WERI-Rb-1 (cell line): ENCODE measurements at regions not wholly inside any gene's neighbourhood (a gene's known extent, or its start where the extent isn't known, plus 50 kb on each side); places are given as distances from the start of the nearest gene placed in this dataset.
A peak's percentile ranks its signal among the peaks of the same experiment; 100 is the strongest.

ENCODE experiments used
- DNase-seq: peaks from one replicate; pipeline ENCODE4 v3.0.0-alpha.2; 2020
- H3K27ac ChIP-seq: fragments of 250-450 bp; sonication (Bioruptor Pico); 2 replicates; pipeline ENCODE4 v1.5.1; 2020; ENCODE audit warnings: mild to moderate bottlenecking, moderate library complexity
- H3K27me3 ChIP-seq: fragments of 250-450 bp; sonication (Bioruptor Pico); 2 replicates; pipeline ENCODE4 v1.5.1; 2021; ENCODE audit warnings: mild to moderate bottlenecking, low read depth, moderate library complexity; ENCODE audit not compliant: insufficient read depth, severe bottlenecking
- H3K36me3 ChIP-seq: fragments of 250-450 bp; sonication (Bioruptor Pico); 2 replicates; pipeline ENCODE4 v1.5.1; 2020; ENCODE audit warnings: mild to moderate bottlenecking, moderate library complexity
- H3K4me3 ChIP-seq: 2 replicates; pipeline ENCODE4 v1.5.1; 2011; ENCODE audit warnings: low read depth, mild to moderate bottlenecking, control low read depth, low read length
- H3K9me3 ChIP-seq: fragments of 250-450 bp; sonication (Bioruptor Pico); 2 replicates; pipeline ENCODE4 v1.5.1; 2021; ENCODE audit warnings: mild to moderate bottlenecking, moderate library complexity; ENCODE audit not compliant: severe bottlenecking
- TF ChIP-seq, protein P1 (sequence below): IDR thresholded peaks from 2 replicates; pipeline ENCODE4 v1.5.1; 2011; ENCODE audit warnings: low read depth, mild to moderate bottlenecking, control low read depth, inconsistent platforms, low read length

DNA sequence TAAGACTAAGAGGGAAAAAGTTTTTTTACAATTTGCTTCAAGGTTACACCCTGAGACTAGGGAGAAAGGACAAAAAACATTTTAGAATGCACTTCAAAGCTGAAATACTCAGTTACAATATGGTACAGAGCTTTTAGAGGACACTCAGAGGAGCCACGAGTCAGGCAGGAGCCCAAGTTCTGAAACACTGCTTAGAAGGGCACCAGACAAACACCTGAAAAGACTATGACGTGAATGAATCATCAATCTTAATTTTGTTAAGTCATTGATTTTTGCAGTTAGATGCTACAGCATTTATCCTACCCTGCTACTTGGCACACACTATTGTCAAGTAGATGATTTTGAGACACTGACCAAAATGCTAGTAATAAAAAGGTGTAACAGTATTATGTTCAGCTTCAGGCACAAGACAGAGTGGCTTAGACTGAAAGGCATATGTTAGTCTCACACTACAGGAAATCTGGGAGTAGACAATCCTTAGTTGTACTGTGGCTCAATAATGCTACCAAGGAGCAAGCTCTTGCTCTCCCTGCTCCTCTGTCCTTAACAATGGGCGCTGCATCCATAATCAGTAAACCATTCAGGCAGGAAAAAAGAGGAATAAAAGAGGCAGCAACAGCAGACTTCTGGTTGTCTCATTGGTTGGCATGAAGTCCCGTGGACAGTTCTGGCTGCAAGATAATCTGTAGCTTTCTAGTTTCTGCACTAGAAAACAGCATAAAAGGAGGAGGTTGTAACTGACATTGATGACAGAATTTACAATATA, 151.8 kb downstream of the ABCA8 start:
- TF ChIP-seq, protein P1, sequence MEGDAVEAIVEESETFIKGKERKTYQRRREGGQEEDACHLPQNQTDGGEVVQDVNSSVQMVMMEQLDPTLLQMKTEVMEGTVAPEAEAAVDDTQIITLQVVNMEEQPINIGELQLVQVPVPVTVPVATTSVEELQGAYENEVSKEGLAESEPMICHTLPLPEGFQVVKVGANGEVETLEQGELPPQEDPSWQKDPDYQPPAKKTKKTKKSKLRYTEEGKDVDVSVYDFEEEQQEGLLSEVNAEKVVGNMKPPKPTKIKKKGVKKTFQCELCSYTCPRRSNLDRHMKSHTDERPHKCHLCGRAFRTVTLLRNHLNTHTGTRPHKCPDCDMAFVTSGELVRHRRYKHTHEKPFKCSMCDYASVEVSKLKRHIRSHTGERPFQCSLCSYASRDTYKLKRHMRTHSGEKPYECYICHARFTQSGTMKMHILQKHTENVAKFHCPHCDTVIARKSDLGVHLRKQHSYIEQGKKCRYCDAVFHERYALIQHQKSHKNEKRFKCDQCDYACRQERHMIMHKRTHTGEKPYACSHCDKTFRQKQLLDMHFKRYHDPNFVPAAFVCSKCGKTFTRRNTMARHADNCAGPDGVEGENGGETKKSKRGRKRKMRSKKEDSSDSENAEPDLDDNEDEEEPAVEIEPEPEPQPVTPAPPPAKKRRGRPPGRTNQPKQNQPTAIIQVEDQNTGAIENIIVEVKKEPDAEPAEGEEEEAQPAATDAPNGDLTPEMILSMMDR = no peak
- no peak overlapping the region for H3K27ac ChIP-seq

DNA sequence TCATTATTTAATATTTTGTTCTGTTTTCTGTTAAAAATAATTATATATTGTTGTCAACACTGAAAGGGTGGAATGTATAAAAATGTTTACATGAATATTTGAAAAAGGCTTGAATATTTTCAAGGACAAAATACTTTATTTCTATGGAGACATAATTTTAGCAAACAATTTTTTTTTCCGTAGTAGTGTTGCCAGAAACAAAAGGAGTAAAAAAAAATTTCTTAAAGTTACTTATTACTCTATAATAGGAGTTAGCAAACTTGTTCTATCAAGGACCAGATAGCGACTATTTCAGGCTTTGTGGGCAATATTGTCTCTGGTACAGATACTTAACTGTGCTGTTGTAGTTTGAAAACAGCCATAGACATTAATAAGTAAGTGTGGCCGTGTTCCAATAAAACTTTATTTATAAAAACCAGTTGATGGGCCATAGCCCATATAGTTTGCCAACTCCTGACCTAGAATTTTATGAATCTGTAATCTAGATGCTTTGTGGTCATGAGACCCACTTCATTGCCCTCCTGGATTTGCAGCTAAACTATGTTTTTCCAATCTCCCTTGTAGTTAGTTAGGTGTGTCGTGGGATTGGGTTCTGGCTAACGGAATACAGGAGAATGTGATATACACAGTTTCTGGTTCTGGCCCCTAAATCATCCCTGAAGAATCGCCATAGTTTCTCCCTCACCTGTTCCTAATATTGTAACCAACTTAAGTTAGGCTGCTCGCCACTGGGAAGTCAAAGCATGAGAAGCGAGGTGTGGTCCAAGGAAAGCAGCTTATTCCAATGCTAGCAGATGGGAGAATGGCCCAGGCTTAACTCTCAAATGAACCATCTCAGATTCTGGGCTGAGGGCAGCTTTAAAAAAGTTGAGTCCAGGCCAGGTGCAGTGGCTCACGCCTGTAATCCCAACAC, 153.6 kb downstream of the ABCA8 start:
- DNase-seq = peak; percentile 23
- H3K9me3 ChIP-seq = no peaks in the 10 kb centered on the region
- no peaks in the 10 kb centered on the region for H3K36me3 ChIP-seq
- H3K4me3 ChIP-seq = no peak overlapping the region
- no peak overlapping the region for H3K27ac ChIP-seq
- H3K27me3 ChIP-seq = no peaks in the 10 kb centered on the region
- TF ChIP-seq, protein P1 = no peak

More for the DNA sequence above, 151.8 kb downstream of the ABCA8 start:
- DNase-seq = no peak
- no peak overlapping the region for H3K4me3 ChIP-seq
- no peaks in the 10 kb centered on the region for H3K9me3 ChIP-seq
- H3K36me3 ChIP-seq = no peaks in the 10 kb centered on the region
- no peaks in the 10 kb centered on the region for H3K27me3 ChIP-seq

GRCh38 chr17:68800751-68801150, 154.4 kb downstream of the ABCA8 start:
- H3K9me3 ChIP-seq = no peaks in the 10 kb centered on the region
- no peak for DNase-seq
- no peaks in the 10 kb centered on the region for H3K36me3 ChIP-seq
- no peak overlapping the region for H3K4me3 ChIP-seq
- H3K27ac ChIP-seq = no peak overlapping the region
- no peaks in the 10 kb centered on the region for H3K27me3 ChIP-seq
- TF ChIP-seq, protein P1 = no peak

GRCh38 chr17:68794636-68795434, 160.4 kb downstream of the ABCA8 start:
- no peak for DNase-seq
- Histone ChIP-seq H3K36me3 (no peaks in the 10 kb centered on the region), H3K27me3 (no peaks in the 10 kb centered on the region), H3K4me3 (no peak overlapping the region), H3K27ac (no peak overlapping the region), H3K9me3 (no peaks in the 10 kb centered on the region)
- TF ChIP-seq, protein P1 = 0 out of 2 replicates have a peak, but pooled peaks have one; percentile 12

DNA sequence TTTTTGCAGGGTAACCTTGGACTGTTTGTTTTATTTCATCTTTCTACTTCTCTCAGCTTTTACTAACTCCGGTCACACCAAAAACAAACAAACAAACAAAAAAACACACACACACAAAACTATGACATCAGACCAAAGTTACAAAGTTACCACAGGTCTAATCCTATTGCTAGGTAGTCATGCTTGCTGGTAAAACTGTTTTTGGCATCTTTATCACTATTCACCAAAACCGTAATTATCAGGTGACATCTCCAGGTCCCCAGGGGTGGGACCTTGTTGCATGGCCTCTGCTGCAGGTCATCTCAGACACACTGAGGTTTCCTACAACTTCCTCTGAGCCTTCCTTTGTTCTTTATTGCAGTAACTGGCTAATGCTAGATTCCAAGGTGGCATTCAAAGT, 162.3 kb downstream of the ABCA8 start:
- DNase-seq = no peak
- TF ChIP-seq, protein P1 = no peak
- H3K27me3 ChIP-seq = no peaks in the 10 kb centered on the region
- no peaks in the 10 kb centered on the region for H3K9me3 ChIP-seq
- no peaks in the 10 kb centered on the region for H3K36me3 ChIP-seq
- no peak overlapping the region for H3K27ac ChIP-seq
- no peak overlapping the region for H3K4me3 ChIP-seq
